ENCODE measurements at regions not wholly inside any gene's neighbourhood (a gene's known extent, or its start where the extent isn't known, plus 50 kb on each side); places are given as distances from the start of the nearest gene placed in this dataset.

DNA sequence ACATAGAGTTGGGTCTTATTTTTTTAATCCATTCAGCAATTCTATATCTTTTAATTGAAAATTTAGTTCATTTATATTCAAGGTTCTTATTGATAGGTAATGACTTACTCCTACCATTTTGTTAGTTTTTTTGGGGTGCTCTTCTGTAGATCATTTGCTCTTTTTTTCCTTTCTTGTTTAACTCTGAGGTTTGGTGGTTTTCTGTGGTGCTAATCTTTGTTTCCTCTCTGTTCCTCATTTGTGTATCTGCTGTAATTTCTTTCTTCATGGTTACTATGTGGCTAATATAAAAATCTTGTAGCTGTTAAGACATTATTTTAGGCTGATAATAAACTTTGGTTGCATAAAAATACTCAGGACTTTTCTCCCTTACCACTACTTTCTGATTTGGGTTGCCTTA, 181.6 kb upstream of the DMRTA1 start:
- TF ChIP-seq, protein P1, sequence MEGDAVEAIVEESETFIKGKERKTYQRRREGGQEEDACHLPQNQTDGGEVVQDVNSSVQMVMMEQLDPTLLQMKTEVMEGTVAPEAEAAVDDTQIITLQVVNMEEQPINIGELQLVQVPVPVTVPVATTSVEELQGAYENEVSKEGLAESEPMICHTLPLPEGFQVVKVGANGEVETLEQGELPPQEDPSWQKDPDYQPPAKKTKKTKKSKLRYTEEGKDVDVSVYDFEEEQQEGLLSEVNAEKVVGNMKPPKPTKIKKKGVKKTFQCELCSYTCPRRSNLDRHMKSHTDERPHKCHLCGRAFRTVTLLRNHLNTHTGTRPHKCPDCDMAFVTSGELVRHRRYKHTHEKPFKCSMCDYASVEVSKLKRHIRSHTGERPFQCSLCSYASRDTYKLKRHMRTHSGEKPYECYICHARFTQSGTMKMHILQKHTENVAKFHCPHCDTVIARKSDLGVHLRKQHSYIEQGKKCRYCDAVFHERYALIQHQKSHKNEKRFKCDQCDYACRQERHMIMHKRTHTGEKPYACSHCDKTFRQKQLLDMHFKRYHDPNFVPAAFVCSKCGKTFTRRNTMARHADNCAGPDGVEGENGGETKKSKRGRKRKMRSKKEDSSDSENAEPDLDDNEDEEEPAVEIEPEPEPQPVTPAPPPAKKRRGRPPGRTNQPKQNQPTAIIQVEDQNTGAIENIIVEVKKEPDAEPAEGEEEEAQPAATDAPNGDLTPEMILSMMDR (IDR thresholded peaks at IDR 0.05), result no peak
- no peak for TF ChIP-seq POLR2A (IDR thresholded peaks at IDR 0.05)

Data from upper lobe of left lung (tissue), 4 donors.